Loucy (cell line): ENCODE measurements at regions not wholly inside any gene's neighbourhood (a gene's known extent, or its start where the extent isn't known, plus 50 kb on each side); places are given as distances from the start of the nearest gene placed in this dataset.

ENCODE experiments used
- H2AFZ ChIP-seq: fragments of 200-600 bp; sonication (generic); 2 replicates; pipeline ENCODE4 v1.6.0; 2016; ENCODE audit warnings: antibody characterized with exemption, mild to moderate bottlenecking, low read length, moderate library complexity
- H3F3A ChIP-seq: fragments of 200-600 bp; 2 replicates; pipeline ENCODE4 v1.6.0; 2016; ENCODE audit warnings: antibody characterized with exemption, low read depth, mild to moderate bottlenecking
- H3K27me3 ChIP-seq: fragments of 200-600 bp; sonication (generic); 2 replicates; pipeline ENCODE4 v1.6.1; 2014; ENCODE audit warnings: low read length, mild to moderate bottlenecking; ENCODE audit not compliant: insufficient read depth, poor library complexity, severe bottlenecking
- H3K36me3 ChIP-seq: fragments of 200-600 bp; sonication (generic); 2 replicates; pipeline ENCODE4 v1.6.1; 2016; ENCODE audit warnings: low read length; ENCODE audit not compliant: insufficient read depth
- H3K4me1 ChIP-seq: fragments of 200-600 bp; sonication (generic); 2 replicates; pipeline ENCODE4 v1.5.1; 2014; ENCODE audit warnings: low read length, mild to moderate bottlenecking; ENCODE audit not compliant: insufficient read depth, poor library complexity, severe bottlenecking
- H3K4me2 ChIP-seq: fragments of 200-600 bp; sonication (generic); 2 replicates; pipeline ENCODE4 v1.6.0; 2014; ENCODE audit warnings: antibody characterized with exemption, low read length, low read depth, mild to moderate bottlenecking; ENCODE audit not compliant: poor library complexity, severe bottlenecking
- H3K4me3 ChIP-seq: fragments of 200-600 bp; sonication (generic); 2 replicates; pipeline ENCODE4 v1.5.1; 2014; ENCODE audit warnings: low read length, mild to moderate bottlenecking, mixed read lengths; ENCODE audit not compliant: poor library complexity, severe bottlenecking
- H3K79me2 ChIP-seq: fragments of 200-600 bp; sonication (generic); 2 replicates; pipeline ENCODE4 v1.6.1; 2014; ENCODE audit warnings: low read length; ENCODE audit not compliant: insufficient read depth
- H3K9ac ChIP-seq: fragments of 200-600 bp; sonication (generic); 2 replicates; pipeline ENCODE4 v1.6.0; 2014; ENCODE audit warnings: mild to moderate bottlenecking, low read depth, low read length, moderate library complexity; ENCODE audit not compliant: poor library complexity, severe bottlenecking
- H3K9me2 ChIP-seq: fragments of 200-600 bp; sonication (generic); replicated peaks from 2 replicates; pipeline ENCODE4 v1.6.1; 2016; ENCODE audit warnings: low read depth, low read length, mixed read lengths
- H3K9me3 ChIP-seq: fragments of 200-600 bp; sonication (generic); 2 replicates; pipeline ENCODE4 v1.6.1; 2014; ENCODE audit warnings: mild to moderate bottlenecking, antibody characterized with exemption, low read length, low read depth; ENCODE audit not compliant: insufficient read depth
- H4K20me1 ChIP-seq: fragments of 200-600 bp; sonication (generic); 2 replicates; pipeline ENCODE4 v1.6.0; 2014; ENCODE audit warnings: antibody characterized with exemption, low read length, mild to moderate bottlenecking; ENCODE audit not compliant: insufficient read depth, poor library complexity, severe bottlenecking
- EZH2phosphoT487 ChIP-seq: fragments of 200-600 bp; IDR thresholded peaks from 2 replicates; pipeline ENCODE4 v1.6.1; 2018; ENCODE audit warnings: antibody characterized with exemption, mild to moderate bottlenecking, moderate library complexity, borderline replicate concordance
- TF ChIP-seq, protein P1 (sequence below): fragments of 200-600 bp; sonication (generic); conservative IDR thresholded peaks from 2 replicates; pipeline ENCODE4 v1.5.1; 2014; ENCODE audit warnings: mild to moderate bottlenecking, antibody characterized with exemption, low read length

DNA sequence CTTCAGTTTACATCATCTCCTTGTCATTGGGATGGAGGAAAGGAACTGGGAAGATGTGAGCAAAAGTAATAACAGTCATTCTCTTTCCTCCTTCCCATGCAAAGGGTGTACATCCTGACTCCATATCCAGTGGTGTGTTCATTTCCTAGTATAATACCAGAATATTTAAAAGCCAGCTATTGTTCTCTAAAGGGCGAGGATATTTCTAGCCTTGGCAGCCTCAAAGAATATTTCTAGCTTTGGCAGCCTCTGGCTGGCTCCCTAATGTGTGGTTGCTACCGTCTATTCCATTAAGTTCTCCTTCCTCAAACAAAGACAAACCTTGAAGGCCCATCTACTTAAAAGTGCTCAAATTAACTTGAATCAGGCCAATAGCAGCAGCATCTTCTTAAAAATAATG is 114.0 kb downstream of the FAM76B start:
- no peaks in the 10 kb centered on the region for H3K27me3 ChIP-seq
- H2AFZ ChIP-seq = no peak overlapping the region
- no peaks in the 10 kb centered on the region for H3K9me2 ChIP-seq
- no peak overlapping the region for H3K4me2 ChIP-seq
- no peaks in the 10 kb centered on the region for H4K20me1 ChIP-seq
- H3K4me1 ChIP-seq = no peaks in the 10 kb centered on the region
- H3F3A ChIP-seq = no peaks in the 10 kb centered on the region
- H3K9me3 ChIP-seq = no peaks in the 10 kb centered on the region
- no peaks in the 10 kb centered on the region for H3K36me3 ChIP-seq
- no peak overlapping the region for H3K4me3 ChIP-seq
- H3K9ac ChIP-seq = no peak overlapping the region
- TF ChIP-seq EZH2phosphoT487 = no peak
- TF ChIP-seq, protein P1, sequence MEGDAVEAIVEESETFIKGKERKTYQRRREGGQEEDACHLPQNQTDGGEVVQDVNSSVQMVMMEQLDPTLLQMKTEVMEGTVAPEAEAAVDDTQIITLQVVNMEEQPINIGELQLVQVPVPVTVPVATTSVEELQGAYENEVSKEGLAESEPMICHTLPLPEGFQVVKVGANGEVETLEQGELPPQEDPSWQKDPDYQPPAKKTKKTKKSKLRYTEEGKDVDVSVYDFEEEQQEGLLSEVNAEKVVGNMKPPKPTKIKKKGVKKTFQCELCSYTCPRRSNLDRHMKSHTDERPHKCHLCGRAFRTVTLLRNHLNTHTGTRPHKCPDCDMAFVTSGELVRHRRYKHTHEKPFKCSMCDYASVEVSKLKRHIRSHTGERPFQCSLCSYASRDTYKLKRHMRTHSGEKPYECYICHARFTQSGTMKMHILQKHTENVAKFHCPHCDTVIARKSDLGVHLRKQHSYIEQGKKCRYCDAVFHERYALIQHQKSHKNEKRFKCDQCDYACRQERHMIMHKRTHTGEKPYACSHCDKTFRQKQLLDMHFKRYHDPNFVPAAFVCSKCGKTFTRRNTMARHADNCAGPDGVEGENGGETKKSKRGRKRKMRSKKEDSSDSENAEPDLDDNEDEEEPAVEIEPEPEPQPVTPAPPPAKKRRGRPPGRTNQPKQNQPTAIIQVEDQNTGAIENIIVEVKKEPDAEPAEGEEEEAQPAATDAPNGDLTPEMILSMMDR = no peak
- H3K79me2 ChIP-seq = no peaks in the 10 kb centered on the region

DNA sequence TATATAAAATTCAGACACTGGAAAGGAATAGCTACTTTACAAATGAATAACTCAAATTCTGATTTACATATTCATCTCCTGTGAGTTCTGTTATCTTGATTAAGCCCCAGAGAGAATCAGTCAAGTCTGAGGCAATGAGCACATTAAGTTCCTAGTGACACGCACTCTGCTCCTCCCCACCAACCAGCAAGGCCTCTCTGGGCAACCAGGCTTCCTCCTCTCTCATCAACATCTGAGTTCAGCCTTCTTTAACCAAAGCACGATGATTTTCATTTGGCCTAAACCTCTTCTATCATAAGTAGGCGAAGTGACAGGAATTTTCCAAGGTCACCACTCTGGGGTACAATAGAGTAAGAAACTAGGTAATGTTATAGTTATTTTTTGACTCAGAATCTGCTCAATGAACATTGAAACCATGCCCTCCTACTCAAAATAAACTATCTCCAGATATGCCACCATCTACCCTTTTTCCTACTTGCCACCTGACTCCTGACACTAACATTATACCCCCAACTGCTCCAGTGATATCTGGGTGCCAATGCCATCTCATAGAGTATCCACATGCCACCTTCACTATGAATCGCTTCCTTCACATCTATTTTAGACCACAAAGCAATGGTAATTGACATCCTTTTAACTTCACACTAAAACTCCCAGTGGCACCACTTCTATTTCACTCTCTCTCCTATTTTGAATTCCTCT is 114.8 kb downstream of the FAM76B start:
- H3K36me3 ChIP-seq = no peaks in the 10 kb centered on the region

DNA sequence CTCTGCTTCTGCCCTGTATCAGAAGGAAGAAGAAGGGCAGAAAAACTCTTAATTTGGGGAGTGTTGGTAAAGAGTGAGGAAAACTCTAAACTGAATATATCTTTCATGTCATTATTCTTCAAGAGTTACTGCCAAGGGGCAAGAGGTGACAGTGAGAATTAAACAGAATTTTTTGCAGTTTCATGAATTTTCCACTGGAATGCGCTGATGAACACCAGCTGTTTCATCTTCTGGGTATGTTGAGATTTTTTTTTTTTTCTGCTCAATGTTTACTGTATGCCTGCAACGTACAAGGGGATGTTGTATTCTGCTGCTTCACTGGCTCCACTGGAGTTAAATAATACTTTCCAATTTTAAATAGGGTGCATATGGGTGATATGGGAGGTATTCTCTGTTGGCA is 117.8 kb downstream of the FAM76B start:
- Histone ChIP-seq H3K4me1 (no peaks in the 10 kb centered on the region), H4K20me1 (no peaks in the 10 kb centered on the region), H3K36me3 (no peaks in the 10 kb centered on the region), H3K27me3 (no peaks in the 10 kb centered on the region), H3K79me2 (no peaks in the 10 kb centered on the region), H3K4me2 (no peak overlapping the region), H3F3A (no peaks in the 10 kb centered on the region), H3K9me2 (no peaks in the 10 kb centered on the region), H3K9me3 (no peaks in the 10 kb centered on the region), H3K9ac (no peak overlapping the region), H2AFZ (no peak overlapping the region), H3K4me3 (no peak overlapping the region)
- TF ChIP-seq EZH2phosphoT487 = no peak
- TF ChIP-seq, protein P1 = no peak

More for the DNA sequence above, 114.8 kb downstream of the FAM76B start:
- Histone ChIP-seq H2AFZ (no peak overlapping the region), H3K9me2 (no peaks in the 10 kb centered on the region), H3K4me3 (no peak overlapping the region), H3K9ac (no peak overlapping the region), H3K79me2 (no peaks in the 10 kb centered on the region), H3K9me3 (no peaks in the 10 kb centered on the region), H3K4me1 (no peaks in the 10 kb centered on the region), H3F3A (no peaks in the 10 kb centered on the region), H3K27me3 (no peaks in the 10 kb centered on the region), H3K4me2 (no peak overlapping the region), H4K20me1 (no peaks in the 10 kb centered on the region)
- TF ChIP-seq EZH2phosphoT487 = no peak
- TF ChIP-seq, protein P1 = no peak
